H1 (cell line): ENCODE measurements at regions not wholly inside any gene's neighbourhood (a gene's known extent, or its start where the extent isn't known, plus 50 kb on each side); places are given as distances from the start of the nearest gene placed in this dataset.

ENCODE experiments used
- GTF2F1 ChIP-seq: IDR thresholded peaks from 2 replicates; pipeline ENCODE4 v1.6.1; 2012; ENCODE audit warnings: low read depth, low read length, improper control_type of control experiment, borderline replicate concordance
- POU5F1 ChIP-seq: IDR thresholded peaks from 2 replicates; pipeline ENCODE4 v1.6.1; 2011; ENCODE audit warnings: low read depth, mild to moderate bottlenecking, low read length, moderate library complexity
- SP1 ChIP-seq: IDR thresholded peaks from 2 replicates; pipeline ENCODE4 v1.6.1; 2011; ENCODE audit warnings: low read depth, low read length
- TF ChIP-seq, protein P1 (sequence below): fragments of 300-600 bp; sonication (generic); IDR thresholded peaks from 2 replicates; pipeline ENCODE4 v1.7.1; 2012; ENCODE audit warnings: low read length, moderate library complexity, mild to moderate bottlenecking, inconsistent platforms; ENCODE audit not compliant: insufficient replicate concordance

DNA sequence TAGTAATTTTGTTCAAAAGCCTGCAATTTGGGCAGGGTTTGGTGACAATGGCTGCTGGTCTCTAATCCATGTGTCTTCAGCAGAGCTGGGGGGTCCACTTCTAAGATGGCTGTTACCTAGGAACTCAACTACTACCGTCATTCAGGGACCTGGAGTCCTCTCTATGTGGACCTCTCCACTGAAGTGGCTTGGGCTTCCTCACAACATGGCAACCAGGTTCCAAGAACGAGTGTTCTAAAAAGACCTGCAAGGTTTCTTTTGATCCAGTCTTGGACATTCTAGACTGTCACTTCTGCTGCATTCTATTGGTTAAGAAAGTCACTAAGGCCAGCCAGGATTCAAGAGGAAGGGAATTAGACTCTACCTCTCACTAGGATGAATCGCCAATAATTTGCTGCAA is 387.0 kb downstream of the NXPE2 start (continued):
- TF ChIP-seq, protein P1, sequence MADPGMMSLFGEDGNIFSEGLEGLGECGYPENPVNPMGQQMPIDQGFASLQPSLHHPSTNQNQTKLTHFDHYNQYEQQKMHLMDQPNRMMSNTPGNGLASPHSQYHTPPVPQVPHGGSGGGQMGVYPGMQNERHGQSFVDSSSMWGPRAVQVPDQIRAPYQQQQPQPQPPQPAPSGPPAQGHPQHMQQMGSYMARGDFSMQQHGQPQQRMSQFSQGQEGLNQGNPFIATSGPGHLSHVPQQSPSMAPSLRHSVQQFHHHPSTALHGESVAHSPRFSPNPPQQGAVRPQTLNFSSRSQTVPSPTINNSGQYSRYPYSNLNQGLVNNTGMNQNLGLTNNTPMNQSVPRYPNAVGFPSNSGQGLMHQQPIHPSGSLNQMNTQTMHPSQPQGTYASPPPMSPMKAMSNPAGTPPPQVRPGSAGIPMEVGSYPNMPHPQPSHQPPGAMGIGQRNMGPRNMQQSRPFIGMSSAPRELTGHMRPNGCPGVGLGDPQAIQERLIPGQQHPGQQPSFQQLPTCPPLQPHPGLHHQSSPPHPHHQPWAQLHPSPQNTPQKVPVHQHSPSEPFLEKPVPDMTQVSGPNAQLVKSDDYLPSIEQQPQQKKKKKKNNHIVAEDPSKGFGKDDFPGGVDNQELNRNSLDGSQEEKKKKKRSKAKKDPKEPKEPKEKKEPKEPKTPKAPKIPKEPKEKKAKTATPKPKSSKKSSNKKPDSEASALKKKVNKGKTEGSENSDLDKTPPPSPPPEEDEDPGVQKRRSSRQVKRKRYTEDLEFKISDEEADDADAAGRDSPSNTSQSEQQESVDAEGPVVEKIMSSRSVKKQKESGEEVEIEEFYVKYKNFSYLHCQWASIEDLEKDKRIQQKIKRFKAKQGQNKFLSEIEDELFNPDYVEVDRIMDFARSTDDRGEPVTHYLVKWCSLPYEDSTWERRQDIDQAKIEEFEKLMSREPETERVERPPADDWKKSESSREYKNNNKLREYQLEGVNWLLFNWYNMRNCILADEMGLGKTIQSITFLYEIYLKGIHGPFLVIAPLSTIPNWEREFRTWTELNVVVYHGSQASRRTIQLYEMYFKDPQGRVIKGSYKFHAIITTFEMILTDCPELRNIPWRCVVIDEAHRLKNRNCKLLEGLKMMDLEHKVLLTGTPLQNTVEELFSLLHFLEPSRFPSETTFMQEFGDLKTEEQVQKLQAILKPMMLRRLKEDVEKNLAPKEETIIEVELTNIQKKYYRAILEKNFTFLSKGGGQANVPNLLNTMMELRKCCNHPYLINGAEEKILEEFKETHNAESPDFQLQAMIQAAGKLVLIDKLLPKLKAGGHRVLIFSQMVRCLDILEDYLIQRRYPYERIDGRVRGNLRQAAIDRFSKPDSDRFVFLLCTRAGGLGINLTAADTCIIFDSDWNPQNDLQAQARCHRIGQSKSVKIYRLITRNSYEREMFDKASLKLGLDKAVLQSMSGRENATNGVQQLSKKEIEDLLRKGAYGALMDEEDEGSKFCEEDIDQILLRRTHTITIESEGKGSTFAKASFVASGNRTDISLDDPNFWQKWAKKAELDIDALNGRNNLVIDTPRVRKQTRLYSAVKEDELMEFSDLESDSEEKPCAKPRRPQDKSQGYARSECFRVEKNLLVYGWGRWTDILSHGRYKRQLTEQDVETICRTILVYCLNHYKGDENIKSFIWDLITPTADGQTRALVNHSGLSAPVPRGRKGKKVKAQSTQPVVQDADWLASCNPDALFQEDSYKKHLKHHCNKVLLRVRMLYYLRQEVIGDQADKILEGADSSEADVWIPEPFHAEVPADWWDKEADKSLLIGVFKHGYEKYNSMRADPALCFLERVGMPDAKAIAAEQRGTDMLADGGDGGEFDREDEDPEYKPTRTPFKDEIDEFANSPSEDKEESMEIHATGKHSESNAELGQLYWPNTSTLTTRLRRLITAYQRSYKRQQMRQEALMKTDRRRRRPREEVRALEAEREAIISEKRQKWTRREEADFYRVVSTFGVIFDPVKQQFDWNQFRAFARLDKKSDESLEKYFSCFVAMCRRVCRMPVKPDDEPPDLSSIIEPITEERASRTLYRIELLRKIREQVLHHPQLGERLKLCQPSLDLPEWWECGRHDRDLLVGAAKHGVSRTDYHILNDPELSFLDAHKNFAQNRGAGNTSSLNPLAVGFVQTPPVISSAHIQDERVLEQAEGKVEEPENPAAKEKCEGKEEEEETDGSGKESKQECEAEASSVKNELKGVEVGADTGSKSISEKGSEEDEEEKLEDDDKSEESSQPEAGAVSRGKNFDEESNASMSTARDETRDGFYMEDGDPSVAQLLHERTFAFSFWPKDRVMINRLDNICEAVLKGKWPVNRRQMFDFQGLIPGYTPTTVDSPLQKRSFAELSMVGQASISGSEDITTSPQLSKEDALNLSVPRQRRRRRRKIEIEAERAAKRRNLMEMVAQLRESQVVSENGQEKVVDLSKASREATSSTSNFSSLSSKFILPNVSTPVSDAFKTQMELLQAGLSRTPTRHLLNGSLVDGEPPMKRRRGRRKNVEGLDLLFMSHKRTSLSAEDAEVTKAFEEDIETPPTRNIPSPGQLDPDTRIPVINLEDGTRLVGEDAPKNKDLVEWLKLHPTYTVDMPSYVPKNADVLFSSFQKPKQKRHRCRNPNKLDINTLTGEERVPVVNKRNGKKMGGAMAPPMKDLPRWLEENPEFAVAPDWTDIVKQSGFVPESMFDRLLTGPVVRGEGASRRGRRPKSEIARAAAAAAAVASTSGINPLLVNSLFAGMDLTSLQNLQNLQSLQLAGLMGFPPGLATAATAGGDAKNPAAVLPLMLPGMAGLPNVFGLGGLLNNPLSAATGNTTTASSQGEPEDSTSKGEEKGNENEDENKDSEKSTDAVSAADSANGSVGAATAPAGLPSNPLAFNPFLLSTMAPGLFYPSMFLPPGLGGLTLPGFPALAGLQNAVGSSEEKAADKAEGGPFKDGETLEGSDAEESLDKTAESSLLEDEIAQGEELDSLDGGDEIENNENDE, result no peak
- TF ChIP-seq SP1 (no peak), POU5F1 (no peak), GTF2F1 (no peak)
